AML-193 (cell line): ENCODE measurements at regions not wholly inside any gene's neighbourhood (a gene's known extent, or its start where the extent isn't known, plus 50 kb on each side); places are given as distances from the start of the nearest gene placed in this dataset.
"Not testable (repeated sequence)": the region's sequence is repeated elsewhere in the genome, so short reads cannot be mapped to it uniquely, and the experiment has no call there.

ENCODE experiments used
- DNase-seq, 2 experiments: peaks; one replicate each; lab custom pipeline; 2025; lab: John Stamatoyannopoulos, UW

DNA sequence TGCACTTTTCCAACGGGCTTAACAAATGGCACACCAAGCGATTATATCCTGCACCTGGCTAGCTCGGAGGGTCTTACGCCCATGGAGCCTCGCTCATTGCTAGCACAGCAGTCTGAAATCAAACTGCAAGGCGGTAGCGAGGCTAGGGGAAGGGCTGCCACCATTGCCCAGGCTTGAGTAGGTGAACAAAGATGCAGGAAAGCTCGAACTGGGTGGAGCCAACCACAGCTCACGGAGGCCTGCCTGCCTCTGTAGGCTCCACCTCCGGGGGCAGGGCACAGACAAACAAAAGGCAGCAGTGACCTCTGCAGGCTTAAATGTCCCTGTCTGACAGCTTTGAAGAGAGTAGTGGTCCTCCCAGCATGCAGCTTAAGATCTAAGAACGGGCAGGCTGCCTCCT, 365.4 kb downstream of the MMUT start:
- not testable (repeated sequence) for DNase-seq

- no peak for DNase-seq
These were observed 365.9 kb downstream of the MMUT start for GRCh38 chr6:49097116-49097515.

DNA sequence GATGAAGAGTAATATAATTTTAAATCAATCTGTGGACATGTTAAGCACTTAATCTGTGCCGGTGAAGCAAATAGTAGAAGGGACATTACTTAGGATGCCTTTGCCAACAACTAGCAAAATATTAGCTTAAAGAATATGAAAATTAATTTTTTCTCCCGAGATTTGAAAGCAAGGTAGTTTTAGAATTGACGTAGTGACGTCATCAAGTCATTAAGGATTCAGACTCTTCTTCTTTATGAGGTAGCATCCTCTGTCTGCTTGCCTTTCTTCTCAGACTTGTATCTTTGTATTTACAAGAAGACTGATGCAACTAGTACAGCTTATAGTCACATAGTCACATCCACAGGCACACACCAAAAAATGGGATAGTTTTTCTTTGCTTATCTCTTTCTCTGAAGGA, 374.4 kb downstream of the MMUT start:
- DNase-seq = no peak

DNA sequence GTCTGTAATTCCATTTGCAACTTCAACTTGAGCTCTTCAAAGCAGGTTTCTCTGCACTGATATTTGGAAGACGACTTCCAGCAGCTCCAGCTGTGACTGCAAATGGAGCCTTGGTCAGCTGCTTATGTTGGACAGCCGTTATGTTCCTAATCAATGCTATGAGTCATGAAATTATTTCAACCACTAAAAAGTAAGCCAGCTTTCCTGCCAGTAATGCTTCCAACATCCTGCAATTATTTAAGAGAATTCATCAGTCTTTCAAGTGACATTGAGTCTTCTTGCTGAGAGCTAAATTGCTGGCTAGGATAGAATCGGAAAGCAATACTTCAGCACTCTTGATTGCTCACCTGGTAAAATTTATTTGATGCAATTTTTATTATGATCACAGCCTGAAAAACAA, 375.7 kb downstream of the MMUT start:
- no peak for DNase-seq

- no peak for DNase-seq
These were observed 380.4 kb downstream of the MMUT start for GRCh38 chr6:49082611-49083010.

GRCh38 chr6:49072885-49073620, 390.0 kb downstream of the MMUT start:
- no peak for DNase-seq

GRCh38 chr6:49072146-49072545, 390.9 kb downstream of the MMUT start:
- DNase-seq = no peak

DNA sequence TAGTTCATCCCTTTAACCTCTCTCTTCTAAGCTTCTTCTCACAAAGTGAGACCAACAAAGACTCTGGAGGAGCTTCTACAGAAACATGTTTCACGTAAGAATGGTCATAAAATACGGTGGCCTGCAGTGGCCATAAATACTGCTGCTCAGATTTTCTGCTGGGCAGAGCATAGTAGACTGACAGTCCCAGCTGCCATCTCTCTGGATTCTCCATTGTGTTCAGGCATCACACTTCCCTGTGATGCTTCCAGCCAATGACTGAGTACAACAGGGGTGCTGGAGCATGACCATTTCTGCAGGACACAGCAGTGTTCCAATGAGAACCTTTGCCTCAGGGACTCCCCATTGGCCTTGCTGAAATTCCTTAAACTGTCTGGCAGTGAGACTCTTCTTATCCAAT, 392.6 kb downstream of the MMUT start:
- DNase-seq = no peak

GRCh38 chr6:49054311-49054710, 408.7 kb downstream of the MMUT start:
- no peak for DNase-seq

DNA sequence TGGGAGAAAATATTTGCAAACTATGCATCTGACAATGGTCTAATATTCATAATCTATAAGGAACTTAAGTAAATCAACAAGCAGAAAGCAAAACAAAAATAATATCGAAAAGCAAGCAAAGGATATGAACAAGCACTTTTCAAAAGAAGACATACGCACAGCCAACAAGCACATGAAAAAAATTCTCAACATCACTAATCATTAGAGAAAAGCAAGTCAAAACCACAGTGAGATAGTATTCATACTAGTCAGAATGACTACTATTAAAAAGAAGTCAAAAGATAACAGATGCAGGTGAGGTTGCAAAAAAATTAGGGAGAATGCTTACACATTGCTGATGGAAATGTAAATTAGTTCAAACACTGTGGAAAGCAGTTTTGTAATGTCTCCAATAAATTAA, 410.2 kb downstream of the MMUT start:
- no peak for DNase-seq

DNA sequence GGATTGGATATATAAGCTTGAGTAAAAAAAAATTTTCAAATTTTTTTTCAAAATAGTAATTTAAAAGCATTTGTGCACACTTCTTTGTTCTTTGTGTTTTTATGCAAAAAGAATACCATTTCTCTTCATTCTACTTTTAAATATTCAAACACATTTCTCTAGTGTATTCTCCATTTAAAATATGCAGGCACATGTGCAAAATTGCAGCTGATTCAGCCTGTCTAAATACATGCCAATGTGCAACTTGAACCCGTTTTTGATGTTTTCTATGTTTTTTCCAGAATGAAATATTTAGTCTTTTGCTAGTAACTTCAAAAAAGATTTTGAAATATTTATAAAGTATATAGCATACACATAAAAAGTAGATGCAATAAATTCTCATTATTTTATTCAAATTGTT, 411.8 kb downstream of the MMUT start:
- DNase-seq = no peak

DNA sequence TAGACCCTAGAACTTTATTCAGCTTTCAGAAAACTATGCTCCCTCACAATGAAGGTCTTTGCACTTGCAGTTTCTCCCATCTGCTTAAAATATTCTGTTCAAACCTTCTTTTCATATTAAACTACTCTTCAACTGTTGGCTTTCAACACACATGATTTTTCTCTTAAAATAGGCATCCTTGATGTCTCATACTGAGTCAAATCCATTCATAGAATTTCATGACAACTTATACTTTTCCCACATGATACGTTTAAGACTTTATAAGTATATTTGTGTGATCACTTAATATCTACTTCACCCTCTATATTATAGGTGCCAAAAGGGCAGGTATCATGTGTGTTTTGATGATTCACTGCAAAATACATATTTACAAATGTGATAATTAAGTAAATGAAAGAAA, 412.5 kb downstream of the MMUT start:
- DNase-seq = no peak

GRCh38 chr6:49038294-49038822, 424.7 kb downstream of the MMUT start:
- DNase-seq = no peak

DNA sequence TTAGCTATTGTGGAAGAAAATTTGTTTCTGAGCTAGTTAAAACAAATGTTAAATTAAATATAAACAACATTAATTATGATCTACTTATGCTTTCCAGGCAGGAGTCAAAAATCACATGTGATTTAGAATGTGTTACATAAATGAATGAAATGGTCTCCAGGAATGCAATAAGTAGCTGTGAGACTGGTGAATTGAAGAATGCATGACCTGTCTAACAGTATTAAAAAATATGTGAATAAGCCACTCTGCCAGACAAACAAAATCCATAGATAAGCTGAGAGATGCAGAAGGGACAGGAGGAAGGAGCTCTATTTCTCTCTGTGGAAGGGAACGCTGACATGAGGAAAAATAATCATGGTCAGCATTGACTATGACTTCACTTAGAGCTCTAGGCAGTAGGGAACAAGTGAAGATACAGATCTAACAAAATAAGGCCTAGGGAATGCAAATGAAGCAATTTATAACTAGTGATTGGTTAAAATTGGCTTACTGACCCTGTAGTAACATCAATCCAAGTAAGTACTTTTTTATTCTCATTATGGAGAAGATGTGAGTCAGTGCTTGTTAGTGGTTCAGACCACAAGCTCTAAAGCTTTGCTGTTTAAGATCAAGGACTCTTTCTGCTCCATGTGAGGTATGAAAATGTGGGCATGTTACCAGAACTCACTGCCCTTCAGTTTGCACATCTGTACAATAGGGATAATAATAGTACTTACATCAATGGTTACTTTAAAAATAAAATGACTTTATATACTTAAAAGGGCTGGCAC, 432.6 kb downstream of the MMUT start:
- DNase-seq = no peak

DNA sequence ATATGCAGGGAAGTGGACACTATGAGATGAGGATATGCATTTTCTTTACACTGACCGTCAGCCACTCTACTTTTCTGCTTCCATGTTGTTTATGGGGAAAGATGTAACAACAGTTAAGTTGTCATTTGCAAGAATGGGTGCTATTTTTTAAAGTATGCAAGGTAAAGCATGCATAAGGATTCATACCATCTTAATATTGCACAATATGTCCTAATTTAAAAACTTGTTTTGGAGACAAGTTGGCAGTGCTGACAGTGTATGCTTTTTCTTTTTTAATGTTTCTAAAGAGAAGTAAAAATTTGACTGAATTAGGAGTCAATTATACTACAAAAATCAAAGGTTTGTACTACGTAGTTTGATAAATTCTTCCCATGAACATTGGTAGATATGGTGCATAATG, 435.4 kb downstream of the MMUT start:
- no peak for DNase-seq

DNA sequence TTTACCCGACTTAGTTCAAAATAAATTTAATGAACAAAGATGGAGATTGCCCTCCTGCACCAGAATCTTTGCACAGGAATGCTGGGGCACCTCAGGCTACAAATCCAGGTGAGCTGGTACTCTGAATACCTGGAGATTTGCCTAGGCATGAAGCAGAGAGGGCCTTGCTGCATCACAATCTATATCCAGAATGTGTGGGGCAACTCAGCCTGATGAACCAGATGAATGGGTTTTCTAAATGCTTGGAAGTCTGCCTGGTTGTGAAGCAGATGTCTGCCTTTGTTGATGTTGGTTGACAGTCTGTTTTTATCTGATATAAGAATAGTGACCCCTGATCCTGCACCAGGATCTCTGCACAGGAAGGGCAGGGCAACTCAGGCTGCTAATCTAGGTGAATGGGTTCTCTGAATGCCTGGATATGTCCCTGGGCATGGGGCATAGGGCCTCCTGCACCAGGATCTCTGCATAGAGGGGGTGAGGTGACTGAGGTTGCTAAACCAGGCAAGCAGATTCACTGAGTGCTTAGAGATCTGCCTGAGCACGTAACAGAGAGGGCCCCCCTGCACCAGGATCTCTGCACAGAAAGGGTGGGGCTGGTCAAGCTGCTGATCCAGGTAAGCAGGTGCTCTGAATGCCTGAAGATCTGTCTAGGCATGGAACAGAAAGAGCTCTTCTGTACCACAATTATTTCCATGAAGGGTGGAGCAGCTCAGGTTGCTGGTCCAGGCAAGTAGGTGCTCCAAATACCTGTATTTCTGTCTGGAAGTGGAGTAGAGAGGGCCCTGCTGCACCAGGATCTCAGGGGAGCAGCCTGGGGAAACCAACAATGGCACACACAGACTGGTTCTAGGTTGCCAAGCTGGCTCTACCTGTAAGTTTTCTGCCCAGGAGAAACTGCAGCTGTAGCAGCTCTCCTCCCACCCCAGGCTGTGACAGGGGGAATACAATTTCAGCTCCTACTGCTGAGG, 437.5 kb downstream of the MMUT start:
- no peak for DNase-seq

DNA sequence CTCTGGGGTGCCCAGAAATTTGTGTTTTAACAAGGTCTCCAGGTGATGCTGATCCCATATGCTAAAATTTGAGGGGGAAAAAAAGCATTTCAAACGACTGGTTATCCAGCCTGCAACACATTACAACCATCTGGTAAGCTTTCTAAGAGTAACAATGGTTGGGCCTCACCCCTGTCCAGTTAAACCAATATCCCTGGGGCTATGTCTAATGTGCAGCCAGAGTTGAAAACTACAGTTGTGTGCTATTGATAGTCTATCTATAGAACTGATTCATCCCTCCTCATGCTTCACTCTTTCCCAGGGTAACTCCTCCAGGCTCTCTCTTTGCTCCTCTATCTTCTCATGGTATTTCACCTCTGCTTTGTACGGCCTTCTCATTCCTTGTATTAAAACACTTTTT, 458.3 kb downstream of the MMUT start:
- DNase-seq = no peak

GRCh38 chr6:49003348-49003747, 459.7 kb downstream of the MMUT start:
- DNase-seq = no peak

DNA sequence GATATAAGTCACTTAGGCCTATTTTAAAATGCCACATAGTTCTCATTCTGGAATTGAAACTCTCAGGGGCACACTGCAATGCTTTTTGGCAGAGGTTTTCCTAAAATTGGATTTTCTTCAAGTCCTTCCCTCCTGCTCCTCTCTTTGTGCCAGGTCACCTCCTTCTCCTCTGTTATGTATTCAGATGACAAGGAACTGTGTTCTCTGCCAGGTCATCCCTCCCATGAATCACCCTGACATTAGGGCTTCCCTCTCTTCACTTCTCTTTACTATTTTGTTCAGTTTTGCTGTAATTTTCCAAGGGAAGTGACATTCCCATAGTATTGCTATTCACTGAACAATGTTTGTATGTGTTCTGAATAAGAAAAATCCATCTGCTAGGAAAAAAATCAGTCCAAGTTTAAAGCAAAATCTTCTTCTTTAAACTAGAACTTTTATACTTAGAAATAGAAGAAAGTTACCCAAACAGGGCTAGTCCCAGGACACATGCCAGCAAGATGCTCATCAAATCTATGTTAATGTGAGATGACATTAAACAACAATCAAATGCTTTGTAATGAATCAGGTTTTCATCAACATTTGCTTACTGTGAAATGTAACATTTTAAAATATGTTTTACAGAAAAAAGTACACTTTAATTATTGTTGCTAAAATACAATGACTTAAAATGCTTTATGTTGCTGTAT, 461.1 kb downstream of the MMUT start:
- no peak for DNase-seq

- DNase-seq = no peak
These were observed 464.5 kb downstream of the MMUT start for GRCh38 chr6:48998574-48998973.

GRCh38 chr6:48996461-48997119, 466.5 kb downstream of the MMUT start:
- no peak for DNase-seq
